GM19351 (cell line): ENCODE measurements at regions not wholly inside any gene's neighbourhood (a gene's known extent, or its start where the extent isn't known, plus 50 kb on each side); places are given as distances from the start of the nearest gene placed in this dataset.

Source experiments
- ATAC-seq: cut with Tn5 transposase; IDR thresholded peaks from one replicate; pipeline ENCODE4 v1.9.1; 2021; ENCODE audit warnings: mild to moderate bottlenecking, moderate library complexity; ENCODE audit not compliant: unreplicated experiment

- no peak for ATAC-seq
Measured at GRCh38 chr1:30383221-30383711, 340.1 kb downstream of the MATN1 start.

- no peak for ATAC-seq
Measured at GRCh38 chr1:30382496-30382895, 340.9 kb downstream of the MATN1 start.

GRCh38 chr1:30381671-30382365, 341.6 kb downstream of the MATN1 start:
- no peak for ATAC-seq

- ATAC-seq = no peak
Measured at GRCh38 chr1:30381266-30381665, 342.1 kb downstream of the MATN1 start.

- ATAC-seq = no peak
Measured at GRCh38 chr1:30380625-30380984, 342.8 kb downstream of the MATN1 start.

GRCh38 chr1:30379684-30380624, 343.4 kb downstream of the MATN1 start:
- ATAC-seq = no peak

GRCh38 chr1:30378991-30379581, 344.3 kb downstream of the MATN1 start:
- ATAC-seq = no peak

- ATAC-seq = no peak
Measured at GRCh38 chr1:30378003-30378596, 345.3 kb downstream of the MATN1 start.

GRCh38 chr1:30377230-30378002, 346.0 kb downstream of the MATN1 start:
- ATAC-seq = no peak

- no peak for ATAC-seq
Measured at GRCh38 chr1:30376054-30376697, 347.2 kb downstream of the MATN1 start.

GRCh38 chr1:30375156-30375555, 348.2 kb downstream of the MATN1 start:
- no peak for ATAC-seq

GRCh38 chr1:30374400-30375070, 348.9 kb downstream of the MATN1 start:
- ATAC-seq = no peak

- no peak for ATAC-seq
Measured at GRCh38 chr1:30373471-30374399, 349.6 kb downstream of the MATN1 start.

- no peak for ATAC-seq
Measured at GRCh38 chr1:30372792-30373433, 350.5 kb downstream of the MATN1 start.

- ATAC-seq = no peak
Measured at GRCh38 chr1:30371888-30372791, 351.2 kb downstream of the MATN1 start.

GRCh38 chr1:30371179-30371788, 352.1 kb downstream of the MATN1 start:
- ATAC-seq = no peak
